Chondrocyte (in vitro differentiated cells): ENCODE measurements at regions not wholly inside any gene's neighbourhood (a gene's known extent, or its start where the extent isn't known, plus 50 kb on each side); places are given as distances from the start of the nearest gene placed in this dataset.

Experiments
- DNase-seq: peaks from one replicate; pipeline ENCODE4 v3.0.0; 2021; ENCODE audit warnings: mixed read lengths, low spot score
- H3K27ac Mint-ChIP-seq: one replicate; pipeline ENCODE4 v1.8.0; 2021; ENCODE audit warnings: mild to moderate bottlenecking, moderate library complexity, mixed read lengths; ENCODE audit not compliant: unreplicated experiment
- H3K27me3 Mint-ChIP-seq: 2 replicates; pipeline ENCODE4 v1.8.0; 2021; ENCODE audit warnings: low read depth, mixed read lengths
- H3K36me3 Mint-ChIP-seq: 2 replicates; pipeline ENCODE4 v1.8.0; 2021; ENCODE audit warnings: low read depth, mixed read lengths
- H3K4me1 Mint-ChIP-seq: 2 replicates; pipeline ENCODE4 v1.8.0; 2021; ENCODE audit warnings: low read depth, mild to moderate bottlenecking, mixed read lengths
- H3K4me3 Mint-ChIP-seq: one replicate; pipeline ENCODE4 v1.8.0; 2021; ENCODE audit warnings: mild to moderate bottlenecking, moderate library complexity, mixed read lengths; ENCODE audit not compliant: unreplicated experiment
- H3K9me3 Mint-ChIP-seq: 2 replicates; pipeline ENCODE4 v1.8.0; 2021; ENCODE audit warnings: low read depth, mixed read lengths
- CTCF ChIP-seq: fragments of 200-600 bp; sonication (generic); IDR thresholded peaks from 2 replicates; pipeline ENCODE4 v1.5.0; 2021; ENCODE audit warnings: antibody characterized with exemption, mild to moderate bottlenecking, moderate library complexity

- Mint-ChIP-seq H3K36me3 (no peaks in the 10 kb centered on the region), H3K4me1 (peaks cover 11% of the 10 kb centered on the region), H3K4me3 (no peak overlapping the region), H3K27ac (no peak overlapping the region), H3K27me3 (no peaks in the 10 kb centered on the region), H3K9me3 (no peaks in the 10 kb centered on the region)
- DNase-seq: no peak
- no peak for TF ChIP-seq CTCF
Observed at GRCh38 chr2:150222942-150223341, 264.5 kb downstream of the RND3 start.

GRCh38 chr2:150222379-150222778 lies 265.1 kb downstream of the RND3 start:
- no peak overlapping the region for H3K4me3 Mint-ChIP-seq
- no peaks in the 10 kb centered on the region for H3K36me3 Mint-ChIP-seq
- peaks cover 11% of the 10 kb centered on the region for H3K4me1 Mint-ChIP-seq
- DNase-seq: no peak
- no peak overlapping the region for H3K27ac Mint-ChIP-seq
- H3K9me3 Mint-ChIP-seq: no peaks in the 10 kb centered on the region
- H3K27me3 Mint-ChIP-seq: no peaks in the 10 kb centered on the region
- no peak for TF ChIP-seq CTCF

- no peaks in the 10 kb centered on the region for H3K36me3 Mint-ChIP-seq
- DNase-seq: no peak
- H3K9me3 Mint-ChIP-seq: no peaks in the 10 kb centered on the region
- TF ChIP-seq CTCF: no peak
- H3K4me1 Mint-ChIP-seq: peaks cover 2% of the 10 kb centered on the region
- no peak overlapping the region for H3K4me3 Mint-ChIP-seq
- no peaks in the 10 kb centered on the region for H3K27me3 Mint-ChIP-seq
- no peak overlapping the region for H3K27ac Mint-ChIP-seq
Observed at GRCh38 chr2:150219861-150220260, 267.6 kb downstream of the RND3 start.

- Mint-ChIP-seq H3K36me3 (no peaks in the 10 kb centered on the region), H3K27ac (no peak overlapping the region), H3K9me3 (no peaks in the 10 kb centered on the region), H3K4me3 (no peak overlapping the region), H3K27me3 (no peaks in the 10 kb centered on the region), H3K4me1 (peaks cover 37% of the 10 kb centered on the region)
- no peak for TF ChIP-seq CTCF
- no peak for DNase-seq
Observed at GRCh38 chr2:150215041-150215440, 272.4 kb downstream of the RND3 start.

- no peak overlapping the region for H3K27ac Mint-ChIP-seq
- no peak for DNase-seq
- no peaks in the 10 kb centered on the region for H3K27me3 Mint-ChIP-seq
- peaks cover 37% of the 10 kb centered on the region for H3K4me1 Mint-ChIP-seq
- H3K4me3 Mint-ChIP-seq: no peak overlapping the region
- no peaks in the 10 kb centered on the region for H3K36me3 Mint-ChIP-seq
- no peak for TF ChIP-seq CTCF
- no peaks in the 10 kb centered on the region for H3K9me3 Mint-ChIP-seq
Observed at GRCh38 chr2:150214626-150215025, 272.8 kb downstream of the RND3 start.
